Neural cell (in vitro differentiated cells): ENCODE measurements at regions not wholly inside any gene's neighbourhood (a gene's known extent, or its start where the extent isn't known, plus 50 kb on each side); places are given as distances from the start of the nearest gene placed in this dataset.

Experiments
- H2AFZ ChIP-seq: fragments of 200-600, 300-800 bp; sonication (generic), shearing (Covaris generic); 2 replicates; pipeline ENCODE4 v1.6.0; 2014; ENCODE audit warnings: low read depth, mild to moderate bottlenecking, antibody characterized with exemption, low read length, moderate library complexity
- H3F3A ChIP-seq: fragments of 200-600 bp; shearing (Covaris generic); 2 replicates; pipeline ENCODE4 v1.6.1; 2016; ENCODE audit warnings: mild to moderate bottlenecking, moderate library complexity, mixed read lengths, antibody characterized with exemption, low read length; ENCODE audit not compliant: insufficient read depth, poor library complexity, severe bottlenecking
- H3K27ac ChIP-seq: fragments of 200-600, 300-800 bp; sonication (generic), shearing (Covaris generic); 2 replicates; pipeline ENCODE4 v1.5.1; 2014; ENCODE audit warnings: mild to moderate bottlenecking, low read length, moderate library complexity
- H3K27me3 ChIP-seq: fragments of 300-800, 200-600 bp; sonication (generic), shearing (Covaris generic); 2 replicates; pipeline ENCODE4 v1.6.0; 2014; ENCODE audit warnings: mild to moderate bottlenecking, low read depth, low read length, moderate library complexity; ENCODE audit not compliant: insufficient read depth
- H3K36me3 ChIP-seq: fragments of 300-800, 200-600 bp; sonication (generic), shearing (Covaris generic); 2 replicates; pipeline ENCODE4 v1.5.1; 2014; ENCODE audit warnings: mild to moderate bottlenecking, antibody characterized with exemption, low read length, moderate library complexity; ENCODE audit not compliant: insufficient read depth
- H3K4me2 ChIP-seq: fragments of 300-800, 200-600 bp; sonication (generic), shearing (Covaris generic); 2 replicates; pipeline ENCODE4 v1.6.0; 2014; ENCODE audit warnings: mild to moderate bottlenecking, low read length
- H3K4me3 ChIP-seq: fragments of 300-800, 200-600 bp; sonication (generic), shearing (Covaris generic); 2 replicates; pipeline ENCODE4 v1.5.1; 2014; ENCODE audit warnings: mild to moderate bottlenecking, low read length, moderate library complexity
- H3K79me2 ChIP-seq: fragments of 200-600 bp; shearing (Covaris generic); replicated peaks from 2 replicates; pipeline ENCODE4 v1.6.0; 2014; ENCODE audit warnings: mild to moderate bottlenecking, low read length, moderate library complexity; ENCODE audit not compliant: insufficient read depth
- H3K9ac ChIP-seq: fragments of 300-800, 200-600 bp; sonication (generic), shearing (Covaris generic); 2 replicates; pipeline ENCODE4 v1.6.1; 2016; ENCODE audit warnings: mild to moderate bottlenecking, low read length, mixed read lengths
- H3K9me2 ChIP-seq: fragments of 200-600 bp; shearing (Covaris generic); 2 replicates; pipeline ENCODE4 v1.6.1; 2016; ENCODE audit warnings: mild to moderate bottlenecking, low read length, mixed read lengths; ENCODE audit not compliant: insufficient read depth
- H3K9me3 ChIP-seq: fragments of 200-600, 300-800 bp; sonication (generic), shearing (Covaris generic); 2 replicates; pipeline ENCODE4 v1.6.1; 2016; ENCODE audit warnings: mild to moderate bottlenecking, mixed run types, low read length, moderate library complexity, mixed read lengths
- H4K20me1 ChIP-seq: fragments of 200-600 bp; shearing (Covaris generic); 2 replicates; pipeline ENCODE4 v1.6.1; 2016; ENCODE audit warnings: mild to moderate bottlenecking, mixed run types; ENCODE audit not compliant: insufficient read depth
- CTCF ChIP-seq: fragments of 450-650 bp; IDR thresholded peaks from 2 replicates; pipeline ENCODE4 v1.5.1; 2014; ENCODE audit warnings: antibody characterized with exemption, mild to moderate bottlenecking, moderate library complexity; ENCODE audit not compliant: poor library complexity, severe bottlenecking
- EP300 ChIP-seq: fragments of 450-650 bp; conservative IDR thresholded peaks from 2 replicates; pipeline ENCODE4 v1.6.1; 2014; ENCODE audit warnings: antibody characterized with exemption, mild to moderate bottlenecking, moderate library complexity; ENCODE audit not compliant: poor library complexity, severe bottlenecking
- EZH2 ChIP-seq: fragments of 200-600, 300-800 bp; shearing (Covaris generic), sonication (generic); IDR thresholded peaks from 2 replicates; pipeline ENCODE4 v1.6.1; 2014; ENCODE audit warnings: antibody characterized with exemption, low read length, borderline replicate concordance, mild to moderate bottlenecking; ENCODE audit not compliant: insufficient read depth, poor library complexity, severe bottlenecking
- MXI1 ChIP-seq: fragments of 450-650 bp; conservative IDR thresholded peaks from 2 replicates; pipeline ENCODE4 v1.6.1; 2014; ENCODE audit warnings: antibody characterized with exemption, mild to moderate bottlenecking; ENCODE audit not compliant: poor library complexity, severe bottlenecking
- POLR2AphosphoS5 ChIP-seq: IDR thresholded peaks from 2 replicates; pipeline ENCODE4 v1.6.1; 2012
- RAD21 ChIP-seq: fragments of 450-650 bp; conservative IDR thresholded peaks from 2 replicates; pipeline ENCODE4 v1.6.1; 2014; ENCODE audit warnings: antibody characterized with exemption, mild to moderate bottlenecking, moderate library complexity
- REST ChIP-seq: IDR thresholded peaks from 2 replicates; pipeline ENCODE4 v1.6.1; 2012; ENCODE audit warnings: borderline replicate concordance
- SMC3 ChIP-seq: fragments of 450-650 bp; conservative IDR thresholded peaks from 2 replicates; pipeline ENCODE4 v1.6.1; 2014; ENCODE audit warnings: antibody characterized with exemption, mild to moderate bottlenecking, moderate library complexity; ENCODE audit not compliant: poor library complexity
- TAF1 ChIP-seq: IDR thresholded peaks from 2 replicates; pipeline ENCODE4 v1.6.1; 2012; ENCODE audit warnings: low read depth

- no peak overlapping the region for H3K4me2 ChIP-seq
- H3K4me3 ChIP-seq, result no peak overlapping the region
- H3K27ac ChIP-seq, result no peak overlapping the region
- no peaks in the 10 kb centered on the region for H3K9me3 ChIP-seq
- H3K9me2 ChIP-seq, result no peaks in the 10 kb centered on the region
- no peaks in the 10 kb centered on the region for H3F3A ChIP-seq
- TF ChIP-seq RAD21 (no peak), REST (no peak), MXI1 (no peak), SMC3 (no peak), EZH2 (no peak), EP300 (no peak), CTCF (no peak), POLR2AphosphoS5 (no peak), TAF1 (no peak)
- no peak overlapping the region for H2AFZ ChIP-seq
- no peaks in the 10 kb centered on the region for H4K20me1 ChIP-seq
- no peaks in the 10 kb centered on the region for H3K27me3 ChIP-seq
- no peak overlapping the region for H3K9ac ChIP-seq
- no peaks in the 10 kb centered on the region for H3K79me2 ChIP-seq
- H3K36me3 ChIP-seq, result no peaks in the 10 kb centered on the region
Measured at GRCh38 chr9:73284377-73284776, 132.7 kb downstream of the ANXA1 start.

GRCh38 chr9:73294336-73294735 lies 142.7 kb downstream of the ANXA1 start:
- no peak overlapping the region for H3K9ac ChIP-seq
- no peaks in the 10 kb centered on the region for H3K79me2 ChIP-seq
- H3K36me3 ChIP-seq, result no peaks in the 10 kb centered on the region
- H3K9me2 ChIP-seq, result no peaks in the 10 kb centered on the region
- H3K27ac ChIP-seq, result no peak overlapping the region
- no peak for TF ChIP-seq EZH2
- no peak overlapping the region for H3K4me3 ChIP-seq
- no peak overlapping the region for H3K4me2 ChIP-seq
- H3K27me3 ChIP-seq, result no peaks in the 10 kb centered on the region
- no peak overlapping the region for H2AFZ ChIP-seq
- no peaks in the 10 kb centered on the region for H3K9me3 ChIP-seq
- no peaks in the 10 kb centered on the region for H4K20me1 ChIP-seq
- no peaks in the 10 kb centered on the region for H3F3A ChIP-seq

GRCh38 chr9:73325983-73326382 lies 174.3 kb downstream of the ANXA1 start:
- Histone ChIP-seq H3K79me2 (no peaks in the 10 kb centered on the region), H3K36me3 (no peaks in the 10 kb centered on the region), H2AFZ (no peak overlapping the region), H3K9ac (no peak overlapping the region), H3K4me3 (no peak overlapping the region), H4K20me1 (no peaks in the 10 kb centered on the region), H3K9me2 (no peaks in the 10 kb centered on the region), H3K27ac (no peak overlapping the region), H3K4me2 (no peak overlapping the region), H3K27me3 (no peaks in the 10 kb centered on the region), H3K9me3 (no peaks in the 10 kb centered on the region), H3F3A (no peaks in the 10 kb centered on the region)
- TF ChIP-seq POLR2AphosphoS5, result no peak
- TF ChIP-seq EP300, result no peak
